Liver (tissue), 3 donors: ENCODE measurements at regions not wholly inside any gene's neighbourhood (a gene's known extent, or its start where the extent isn't known, plus 50 kb on each side); places are given as distances from the start of the nearest gene placed in this dataset.

Experiments
- ATF3 ChIP-seq: IDR thresholded peaks from 2 replicates; pipeline ENCODE4 v1.6.1; 2016; ENCODE audit warnings: antibody characterized with exemption
- CTCF ChIP-seq: fragments of 150-350 bp; IDR thresholded peaks from 2 replicates; pipeline ENCODE4 v1.5.1; 2017; ENCODE audit warnings: improper control_type of control experiment, low read depth, low read length; ENCODE audit not compliant: missing input control
- MAX ChIP-seq: IDR thresholded peaks from 2 replicates; pipeline ENCODE4 v1.6.1; 2016; ENCODE audit warnings: antibody characterized with exemption
- SP1 ChIP-seq: IDR thresholded peaks from 2 replicates; pipeline ENCODE4 v1.6.1; 2018; ENCODE audit warnings: antibody characterized with exemption, mild to moderate bottlenecking
- donor health status: healthy.
- donor health status: healthy.

GRCh38 chr4:30416547-30416946 lies 303.6 kb upstream of the PCDH7 start:
- TF ChIP-seq CTCF (no peak), SP1 (no peak), ATF3 (no peak), MAX (no peak)
